Colonic mucosa (tissue), 4 donors: ENCODE measurements at regions not wholly inside any gene's neighbourhood (a gene's known extent, or its start where the extent isn't known, plus 50 kb on each side); places are given as distances from the start of the nearest gene placed in this dataset.

Experiments
- DNase-seq: peaks from one replicate; pipeline ENCODE4 v3.0.0-alpha.2; 2020
- H3K27ac ChIP-seq: fragments of 200-600 bp; one replicate; pipeline ENCODE4 v1.8.0; 2021
- H3K27me3 ChIP-seq: fragments of 200-600 bp; one replicate; pipeline ENCODE4 v1.8.0; 2021
- H3K36me3 ChIP-seq: fragments of 200-600 bp; one replicate; pipeline ENCODE4 v1.8.0; 2021
- H3K4me1 ChIP-seq: fragments of 200-600 bp; one replicate; pipeline ENCODE4 v1.8.0; 2021; ENCODE audit warnings: mild to moderate bottlenecking
- H3K4me3 ChIP-seq: fragments of 200-600 bp; one replicate; pipeline ENCODE4 v1.8.0; 2021
- H3K9ac ChIP-seq, 2 donors: one replicate each; pipeline ENCODE4 v1.7.0; 2013; ENCODE audit warnings: control low read depth in 2 of 2, low read depth in 2 of 2, low read length in 2 of 2
- H3K9me3 ChIP-seq: fragments of 200-600 bp; one replicate; pipeline ENCODE4 v1.8.0; 2021
- intact Hi-C: fragments of 100-400 bp; cut with DNase I; formaldehyde crosslinking; loops from one replicate; pipeline ENCODE4 v1.14.1; 2022
- TF ChIP-seq, protein P1 (sequence below): fragments of 200-600 bp; IDR thresholded peaks from one replicate; pipeline ENCODE4 v1.8.0; 2022; ENCODE audit warnings: antibody characterized with exemption, mild to moderate bottlenecking
- donor health status: healthy.
- donor health status: DM: no; HTN: no; CAD: no.
- donor health status: DM: no; HTN: no; CAD: no.

DNA sequence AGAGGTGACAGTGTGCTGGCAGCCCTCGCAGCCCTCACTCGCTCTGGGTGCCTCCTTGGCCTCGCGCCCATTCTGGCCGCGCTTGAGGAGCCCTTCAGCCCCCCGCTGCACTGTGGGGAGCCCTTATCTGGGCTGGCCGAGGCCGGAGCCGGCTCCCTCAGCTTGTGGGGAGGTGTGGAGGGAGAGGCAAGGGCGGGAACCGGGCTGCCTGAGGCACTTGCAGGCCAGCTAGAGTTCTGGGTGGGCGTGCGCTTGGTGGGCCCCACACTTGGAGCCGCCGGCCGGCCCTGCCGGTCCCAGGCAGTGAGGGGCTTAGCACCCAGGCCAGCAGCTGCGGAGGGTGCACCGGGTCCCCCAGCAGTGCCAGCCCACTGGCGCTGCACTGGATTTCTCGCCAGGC is 1480.9 kb upstream of the SLC39A10 start:
- TF ChIP-seq, protein P1, sequence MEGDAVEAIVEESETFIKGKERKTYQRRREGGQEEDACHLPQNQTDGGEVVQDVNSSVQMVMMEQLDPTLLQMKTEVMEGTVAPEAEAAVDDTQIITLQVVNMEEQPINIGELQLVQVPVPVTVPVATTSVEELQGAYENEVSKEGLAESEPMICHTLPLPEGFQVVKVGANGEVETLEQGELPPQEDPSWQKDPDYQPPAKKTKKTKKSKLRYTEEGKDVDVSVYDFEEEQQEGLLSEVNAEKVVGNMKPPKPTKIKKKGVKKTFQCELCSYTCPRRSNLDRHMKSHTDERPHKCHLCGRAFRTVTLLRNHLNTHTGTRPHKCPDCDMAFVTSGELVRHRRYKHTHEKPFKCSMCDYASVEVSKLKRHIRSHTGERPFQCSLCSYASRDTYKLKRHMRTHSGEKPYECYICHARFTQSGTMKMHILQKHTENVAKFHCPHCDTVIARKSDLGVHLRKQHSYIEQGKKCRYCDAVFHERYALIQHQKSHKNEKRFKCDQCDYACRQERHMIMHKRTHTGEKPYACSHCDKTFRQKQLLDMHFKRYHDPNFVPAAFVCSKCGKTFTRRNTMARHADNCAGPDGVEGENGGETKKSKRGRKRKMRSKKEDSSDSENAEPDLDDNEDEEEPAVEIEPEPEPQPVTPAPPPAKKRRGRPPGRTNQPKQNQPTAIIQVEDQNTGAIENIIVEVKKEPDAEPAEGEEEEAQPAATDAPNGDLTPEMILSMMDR, result no peak
- Histone ChIP-seq H3K4me3 (no peak overlapping the region), H3K36me3 (no peaks in the 10 kb centered on the region), H3K9ac (no peak overlapping the region), H3K27ac (no peak overlapping the region), H3K9me3 (no peaks in the 10 kb centered on the region), H3K27me3 (no peaks in the 10 kb centered on the region), H3K4me1 (no peaks in the 10 kb centered on the region)
- DNase-seq, result no peak
- intact Hi-C loops, result no loop called here

DNA sequence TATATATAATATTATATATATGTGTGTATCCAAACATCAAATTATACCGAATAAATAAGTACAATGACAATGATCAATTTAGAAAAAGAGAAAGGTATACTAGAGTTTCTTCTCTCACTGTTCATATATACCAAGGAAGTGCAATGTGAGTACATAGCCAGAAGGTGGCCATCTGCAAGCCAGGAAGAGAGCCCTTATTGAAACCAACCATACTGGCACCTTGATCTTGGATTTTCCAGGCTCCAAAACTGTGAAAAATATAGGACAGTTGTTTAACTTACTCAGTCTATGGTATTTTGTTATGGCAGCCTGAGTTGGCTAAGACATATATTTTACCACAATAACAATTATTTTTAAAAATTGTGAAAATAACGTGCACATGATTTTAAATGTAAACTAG is 1490.2 kb upstream of the SLC39A10 start:
- H3K9ac ChIP-seq, result no peak overlapping the region
- H3K27ac ChIP-seq, result no peak overlapping the region
- no peaks in the 10 kb centered on the region for H3K36me3 ChIP-seq
- H3K27me3 ChIP-seq, result no peaks in the 10 kb centered on the region
- no peaks in the 10 kb centered on the region for H3K9me3 ChIP-seq
- no peak for DNase-seq
- TF ChIP-seq, protein P1, result peak; percentile 38
- H3K4me1 ChIP-seq, result no peaks in the 10 kb centered on the region
- intact Hi-C loops, result loop anchor here (5.0 kb wide), 1 partner anchor 1150 kb away; no protein-coding TSS in a partner anchor
- H3K4me3 ChIP-seq, result no peak overlapping the region

DNA sequence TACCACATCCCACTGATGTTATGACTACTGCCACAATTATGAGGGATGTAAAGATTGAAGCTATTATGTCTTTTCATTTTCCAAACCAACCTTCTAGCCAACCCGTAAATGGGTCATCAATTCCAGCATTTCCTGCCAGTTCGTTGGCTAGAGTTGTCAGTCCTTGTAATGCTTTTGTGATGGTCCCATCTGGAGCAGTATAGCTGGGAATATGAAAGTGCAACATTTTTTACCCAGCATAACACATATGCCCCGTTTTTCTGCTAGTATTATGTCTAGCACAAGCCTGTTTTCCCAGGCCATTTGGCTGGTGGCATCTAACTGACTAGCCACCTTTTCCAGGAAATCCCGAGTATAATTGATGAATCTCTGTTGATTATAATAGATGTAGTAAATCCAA is 1501.6 kb upstream of the SLC39A10 start:
- DNase-seq, result no peak
- no peaks in the 10 kb centered on the region for H3K4me1 ChIP-seq
- intact Hi-C loops, result no loop called here
- H3K9me3 ChIP-seq, result no peaks in the 10 kb centered on the region
- H3K36me3 ChIP-seq, result no peaks in the 10 kb centered on the region
- H3K27ac ChIP-seq, result no peak overlapping the region
- H3K4me3 ChIP-seq, result no peak overlapping the region
- TF ChIP-seq, protein P1, result no peak
- H3K27me3 ChIP-seq, result no peaks in the 10 kb centered on the region
- H3K9ac ChIP-seq, result no peak overlapping the region

DNA sequence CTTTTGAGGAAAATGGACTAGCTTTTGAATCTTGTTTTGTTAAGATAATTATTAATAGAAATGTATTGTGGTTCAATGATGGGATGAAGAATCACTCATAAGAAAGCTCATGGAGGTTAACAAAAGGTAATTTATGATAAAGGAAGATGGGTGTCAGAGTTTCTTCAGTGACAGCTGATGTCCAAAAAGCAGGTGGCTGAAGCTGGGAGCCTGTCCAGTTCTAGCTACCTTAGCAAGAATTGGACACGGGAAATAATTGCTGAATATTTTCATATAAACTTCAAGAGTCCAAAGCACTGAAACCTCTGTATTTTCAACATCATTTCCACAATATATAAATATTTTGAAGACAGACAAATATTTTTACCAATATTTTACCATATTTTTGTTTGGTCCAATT is 1505.8 kb upstream of the SLC39A10 start:
- no peaks in the 10 kb centered on the region for H3K9me3 ChIP-seq
- intact Hi-C loops, result no loop called here

DNA sequence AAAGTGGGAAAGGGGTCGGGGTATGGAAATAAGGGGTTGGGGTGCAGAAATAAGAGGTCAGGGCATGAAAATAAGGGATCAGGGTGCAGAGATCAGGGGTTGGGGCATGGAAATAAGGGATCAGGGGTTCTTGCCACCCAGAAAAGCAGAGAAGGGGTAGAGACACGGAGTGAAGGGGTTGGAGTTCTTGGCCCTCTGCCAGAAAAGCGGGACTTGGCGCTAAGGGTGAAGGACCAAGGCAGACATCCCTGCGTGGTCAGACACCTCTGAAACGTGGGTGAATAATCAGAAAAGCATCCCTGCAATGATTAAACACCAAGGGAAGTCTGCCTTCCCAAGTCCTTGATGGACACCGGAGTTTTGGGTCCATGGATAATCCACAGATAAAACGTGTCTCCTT is 1521.6 kb upstream of the SLC39A10 start:
- no peaks in the 10 kb centered on the region for H3K27me3 ChIP-seq
- no peak overlapping the region for H3K27ac ChIP-seq
- no peaks in the 10 kb centered on the region for H3K9me3 ChIP-seq
- no peaks in the 10 kb centered on the region for H3K36me3 ChIP-seq
- TF ChIP-seq, protein P1, result no peak
- H3K4me3 ChIP-seq, result no peak overlapping the region
- H3K4me1 ChIP-seq, result no peaks in the 10 kb centered on the region
- no peak for DNase-seq
- intact Hi-C loops, result no loop called here
- H3K9ac ChIP-seq, result no peak overlapping the region

More for the DNA sequence above, 1505.8 kb upstream of the SLC39A10 start:
- H3K36me3 ChIP-seq, result no peaks in the 10 kb centered on the region
- no peak overlapping the region for H3K9ac ChIP-seq
- H3K27ac ChIP-seq, result no peak overlapping the region
- H3K27me3 ChIP-seq, result no peaks in the 10 kb centered on the region
- H3K4me1 ChIP-seq, result no peaks in the 10 kb centered on the region
- H3K4me3 ChIP-seq, result no peak overlapping the region
- TF ChIP-seq, protein P1, result no peak
- no peak for DNase-seq

DNA sequence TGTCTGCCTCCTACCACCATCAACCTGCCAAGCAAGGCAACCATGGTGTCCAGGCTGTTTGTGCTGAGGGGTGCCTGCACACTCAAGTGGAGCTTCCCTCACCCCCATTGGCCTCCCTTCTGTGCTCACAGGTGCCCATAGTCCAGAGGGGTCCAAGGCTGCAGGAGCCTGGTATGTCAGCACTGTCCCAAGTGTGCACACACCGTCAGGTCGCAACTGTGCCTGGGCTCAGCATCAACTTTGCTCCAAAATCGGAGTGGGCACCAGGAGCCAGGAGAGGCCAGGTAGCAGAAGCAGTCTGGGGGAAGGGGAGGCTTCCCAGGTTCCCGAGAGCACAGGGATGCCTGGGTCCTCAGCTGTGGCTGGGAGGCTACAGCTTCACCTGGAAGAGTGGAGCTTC is 1528.2 kb upstream of the SLC39A10 start:
- no peaks in the 10 kb centered on the region for H3K36me3 ChIP-seq
- H3K9me3 ChIP-seq, result no peaks in the 10 kb centered on the region
- no peak for DNase-seq
- H3K4me1 ChIP-seq, result no peaks in the 10 kb centered on the region
- no peak overlapping the region for H3K4me3 ChIP-seq
- intact Hi-C loops, result no loop called here
- TF ChIP-seq, protein P1, result no peak
- H3K27ac ChIP-seq, result no peak overlapping the region
- no peak overlapping the region for H3K9ac ChIP-seq
- no peaks in the 10 kb centered on the region for H3K27me3 ChIP-seq
